Smooth muscle cell of the brain vasculature (primary cell): ENCODE measurements at regions not wholly inside any gene's neighbourhood (a gene's known extent, or its start where the extent isn't known, plus 50 kb on each side); places are given as distances from the start of the nearest gene placed in this dataset.
A peak's percentile ranks its signal among the peaks of the same experiment; 100 is the strongest.

Source experiments
- DNase-seq: peaks from one replicate; pipeline ENCODE4 v3.0.0-alpha.2; 2012; ENCODE audit warnings: low read depth, low spot score

DNA sequence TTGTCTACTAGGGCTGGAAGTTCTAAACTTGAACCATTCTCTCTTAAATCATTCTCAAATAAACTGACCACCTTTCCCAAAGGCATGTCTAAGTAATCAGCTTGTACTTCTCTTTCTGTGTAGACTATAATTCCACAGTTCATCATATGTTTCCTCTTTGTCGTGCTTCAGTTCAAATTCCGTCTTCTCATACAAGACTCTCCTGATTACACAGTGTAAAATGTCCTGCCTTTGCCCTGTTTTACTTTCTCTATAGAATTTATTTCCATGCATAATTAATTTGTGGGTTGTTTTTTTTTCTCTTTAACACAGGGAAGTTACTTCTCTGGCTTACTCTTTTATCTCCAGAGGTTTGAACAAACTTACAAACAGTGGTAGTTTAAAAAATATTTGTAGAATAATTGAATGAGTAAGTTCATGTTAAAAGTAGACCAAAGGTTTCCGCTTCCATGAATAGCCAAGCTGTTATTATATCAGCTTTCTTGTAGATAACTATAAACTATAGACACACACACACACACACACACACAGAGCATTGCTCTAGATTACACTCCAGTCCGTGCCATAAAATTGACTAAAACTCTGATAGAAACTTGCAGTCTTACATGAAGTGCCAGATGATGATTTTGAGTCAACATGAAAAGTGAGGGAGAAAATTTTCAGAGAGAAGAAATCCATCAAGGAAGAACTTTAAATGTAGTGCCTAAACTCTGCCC, 119.0 kb downstream of the SUCNR1 start:
- DNase-seq: no peak

DNA sequence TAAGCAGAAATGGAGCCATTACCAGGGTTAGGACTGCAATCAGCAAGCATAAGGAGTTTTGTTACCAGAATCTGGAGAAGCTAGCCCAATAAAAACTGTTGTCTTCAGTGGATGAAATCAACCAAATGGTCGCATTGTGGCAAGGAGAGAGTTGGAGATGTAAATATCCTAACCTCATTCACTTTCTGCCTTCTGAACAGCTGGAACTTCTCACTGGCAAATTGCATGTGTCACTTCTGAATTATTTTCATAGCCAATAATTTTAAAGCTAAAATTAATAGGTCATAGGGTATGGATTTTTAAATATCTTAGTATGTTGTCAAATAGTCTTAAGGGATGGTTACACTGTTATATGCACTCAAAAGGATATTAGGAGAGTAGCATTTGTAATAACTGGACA, 121.6 kb downstream of the SUCNR1 start:
- no peak for DNase-seq

DNA sequence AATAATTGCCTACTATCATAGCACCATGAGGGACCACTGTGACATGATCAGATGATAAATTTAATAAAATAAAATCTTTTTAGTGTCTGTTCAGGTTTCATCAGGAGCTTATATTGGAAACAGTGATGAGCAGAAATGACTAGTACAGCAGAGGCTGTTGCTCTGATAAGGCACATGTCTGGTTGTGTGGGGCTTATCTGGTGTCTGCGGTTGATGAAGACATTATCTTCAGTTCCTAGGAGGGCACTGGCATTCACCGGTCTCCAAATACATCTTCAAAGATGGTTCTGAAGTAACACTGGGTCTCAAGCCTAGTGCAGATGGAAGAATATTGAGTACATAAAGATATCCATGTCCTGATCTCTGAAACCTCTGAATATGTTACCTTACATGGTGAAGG, 125.3 kb downstream of the SUCNR1 start:
- DNase-seq: no peak

DNA sequence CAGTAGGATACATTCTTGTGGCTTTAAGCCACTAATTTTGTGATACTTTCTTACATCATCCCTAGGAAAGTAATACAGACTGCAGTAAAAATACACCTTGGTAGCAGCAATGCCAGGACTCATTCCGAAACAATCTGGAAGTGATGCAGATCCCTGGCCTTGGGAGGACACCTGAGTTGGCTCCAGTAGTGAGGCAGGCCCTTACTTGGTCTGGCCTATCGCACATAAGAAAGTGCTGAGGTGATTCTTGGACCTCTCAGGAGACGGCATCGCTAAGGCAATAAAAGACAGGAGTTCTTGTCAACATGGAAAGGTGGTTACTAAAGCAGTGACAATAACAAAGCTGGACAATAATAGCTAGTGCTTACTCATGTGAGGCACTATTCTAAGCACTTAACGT, 126.5 kb downstream of the SUCNR1 start:
- DNase-seq: no peak

DNA sequence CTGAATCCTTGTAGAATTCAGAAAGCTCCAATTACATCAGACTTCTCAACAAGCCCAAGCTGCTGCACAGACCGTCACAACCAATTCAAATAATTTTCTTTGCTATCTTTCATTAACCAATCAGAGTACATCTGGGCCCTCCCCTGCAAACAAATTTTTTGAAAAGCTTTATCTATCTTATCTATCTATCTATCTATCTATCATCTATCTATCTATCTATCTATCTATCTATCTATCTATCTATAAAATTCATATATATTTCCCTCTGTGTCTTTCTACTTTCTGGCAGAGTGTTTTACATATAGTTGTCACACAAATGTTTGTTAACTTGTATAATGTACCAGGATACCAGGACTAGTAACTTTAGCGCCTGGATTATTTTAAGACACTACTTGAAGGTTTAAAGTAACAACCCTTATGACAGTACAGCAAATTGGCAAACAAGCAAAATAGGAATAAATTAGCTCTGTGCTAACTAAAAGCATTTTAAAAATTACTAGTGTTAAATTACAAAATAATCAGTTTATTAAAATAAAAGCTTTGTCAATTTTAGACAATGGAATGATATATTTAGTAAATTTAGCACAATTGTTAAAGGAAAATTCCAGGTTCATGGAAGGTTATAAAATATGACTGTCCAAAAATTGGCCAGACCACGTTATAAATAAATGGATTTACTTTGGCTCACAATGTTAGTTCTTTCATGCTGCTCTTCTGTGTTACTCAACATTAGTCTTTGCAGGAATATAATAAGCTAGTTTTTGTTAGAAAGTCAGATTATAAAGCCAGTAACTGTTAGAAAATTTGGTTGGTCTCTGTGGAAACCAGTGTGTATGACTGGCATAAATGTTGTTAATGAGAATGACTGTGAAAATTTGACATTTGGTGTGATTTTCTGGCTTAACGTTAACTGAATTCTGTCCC, 138.6 kb downstream of the SUCNR1 start:
- DNase-seq: no peak

DNA sequence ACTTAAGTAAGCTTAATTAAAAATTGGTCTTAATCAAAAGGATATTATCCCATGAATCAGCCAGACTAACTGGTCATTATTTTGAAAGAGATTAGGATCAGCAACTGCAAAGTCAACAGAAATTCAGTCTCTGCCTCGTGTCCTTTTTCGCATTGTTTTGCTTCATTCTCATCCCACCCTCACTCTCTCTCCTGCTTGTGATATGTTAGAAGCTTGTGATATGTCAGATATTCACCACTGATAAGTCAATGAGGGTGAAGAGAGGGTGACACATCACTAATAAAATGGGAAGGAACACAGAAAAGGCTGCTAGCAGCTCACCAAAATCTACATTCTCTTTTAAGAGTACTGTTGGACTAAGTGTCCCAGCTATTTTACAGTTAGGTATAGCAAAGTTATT, 146.1 kb downstream of the SUCNR1 start:
- DNase-seq: no peak

DNA sequence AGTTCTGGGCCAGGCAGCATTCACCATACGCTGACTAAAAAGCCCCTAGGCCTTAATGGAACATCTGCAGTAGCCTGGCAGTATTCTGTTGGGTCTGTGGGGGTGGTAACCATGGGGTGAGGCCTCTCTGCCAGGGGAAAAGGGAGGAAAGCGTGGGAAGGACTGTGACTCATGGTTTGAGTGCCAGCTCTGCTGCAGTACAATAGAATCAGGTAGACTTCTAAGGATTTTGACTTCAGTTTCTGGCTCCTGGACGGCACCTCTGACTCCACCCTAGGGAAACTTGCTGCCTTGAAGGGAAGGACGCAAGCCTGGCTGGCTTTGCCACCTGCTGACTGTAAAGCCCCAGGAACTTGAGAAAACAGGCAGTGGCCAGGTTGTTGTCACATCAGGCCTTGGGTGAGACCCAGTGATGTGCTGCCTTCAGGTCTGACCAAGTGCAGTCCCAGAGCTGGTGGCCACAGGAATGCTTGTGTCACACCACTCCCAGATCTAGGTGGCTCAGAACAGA, 148.6 kb downstream of the SUCNR1 start:
- no peak for DNase-seq

DNA sequence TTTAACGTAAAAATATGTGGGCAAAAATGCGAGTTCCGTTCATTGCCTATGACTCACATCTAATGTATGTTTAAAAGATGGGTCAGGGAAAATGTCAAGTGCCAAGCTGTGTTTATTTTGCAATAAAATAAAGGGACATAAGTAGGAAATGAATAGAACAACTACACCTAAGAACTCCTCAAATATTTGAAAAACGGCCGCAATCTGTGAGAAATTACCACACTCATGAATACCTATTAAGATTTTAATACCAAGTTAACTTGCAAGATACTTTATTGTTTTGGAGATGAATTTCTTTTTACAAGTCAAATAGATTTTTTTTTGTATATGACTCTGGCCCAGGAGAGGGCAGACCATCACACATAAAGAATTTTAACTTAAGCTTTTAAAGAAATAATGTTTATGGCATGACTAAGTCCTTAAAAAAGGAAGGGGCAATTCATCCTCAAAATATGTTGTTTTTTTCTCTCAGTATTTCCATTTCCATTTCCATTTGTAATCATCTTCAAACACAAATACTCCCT, 152.7 kb downstream of the SUCNR1 start:
- DNase-seq: peak; percentile 47

DNA sequence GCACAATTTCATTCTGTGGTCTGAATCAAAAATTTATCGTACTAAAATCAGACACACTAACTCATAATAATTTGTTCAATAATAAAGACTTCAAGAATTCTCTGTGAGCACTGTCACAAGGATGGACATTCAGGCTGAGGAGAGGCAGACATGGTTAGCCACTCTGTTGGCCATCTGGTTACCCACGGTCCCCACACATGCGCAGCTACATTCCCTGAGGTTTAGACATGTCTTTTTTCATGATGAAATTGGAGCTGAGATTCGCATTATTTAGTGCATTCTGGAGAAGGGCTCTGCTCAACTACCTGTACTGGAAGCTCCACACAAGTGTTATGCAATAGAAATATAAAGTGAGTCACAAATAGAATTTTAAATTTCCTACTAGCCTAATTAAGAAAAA, 156.9 kb downstream of the SUCNR1 start:
- no peak for DNase-seq

DNA sequence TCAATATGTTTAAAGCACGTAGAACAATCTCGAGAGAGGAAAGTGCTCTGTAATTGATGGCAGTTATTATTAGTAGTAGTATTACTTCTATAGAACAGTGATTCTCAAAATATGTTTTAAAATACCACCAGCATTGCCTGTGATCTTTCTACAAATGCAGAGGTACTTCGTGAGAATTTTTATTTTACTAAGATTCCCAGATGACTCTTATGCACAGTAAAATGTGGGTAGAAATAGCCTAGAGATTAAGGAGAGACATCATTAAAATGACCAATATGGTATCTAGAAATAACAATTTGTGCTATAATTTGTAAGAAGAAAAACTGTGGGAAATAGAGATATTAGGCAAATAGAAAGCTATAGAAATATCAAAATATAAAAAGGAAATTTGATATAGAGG, 157.9 kb downstream of the SUCNR1 start:
- DNase-seq: no peak

DNA sequence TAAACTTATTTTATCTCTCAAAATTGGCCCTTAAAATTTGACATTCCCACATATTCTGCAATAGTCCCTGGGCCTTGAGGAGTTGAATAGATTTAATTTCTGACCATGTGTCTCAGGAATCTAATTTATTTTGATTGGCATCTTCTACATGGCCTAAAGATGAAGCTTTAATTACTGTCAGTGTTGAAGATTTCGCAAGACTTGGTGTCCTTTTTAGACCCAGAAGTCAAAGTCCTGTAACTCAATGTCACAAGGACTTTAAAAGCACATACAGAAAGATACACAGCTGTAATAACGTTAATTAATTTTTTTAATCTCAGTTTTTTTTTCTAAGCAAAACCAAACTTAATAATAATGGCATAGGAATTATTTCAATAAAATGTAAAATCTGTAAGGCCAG, 163.9 kb downstream of the SUCNR1 start:
- DNase-seq: no peak

DNA sequence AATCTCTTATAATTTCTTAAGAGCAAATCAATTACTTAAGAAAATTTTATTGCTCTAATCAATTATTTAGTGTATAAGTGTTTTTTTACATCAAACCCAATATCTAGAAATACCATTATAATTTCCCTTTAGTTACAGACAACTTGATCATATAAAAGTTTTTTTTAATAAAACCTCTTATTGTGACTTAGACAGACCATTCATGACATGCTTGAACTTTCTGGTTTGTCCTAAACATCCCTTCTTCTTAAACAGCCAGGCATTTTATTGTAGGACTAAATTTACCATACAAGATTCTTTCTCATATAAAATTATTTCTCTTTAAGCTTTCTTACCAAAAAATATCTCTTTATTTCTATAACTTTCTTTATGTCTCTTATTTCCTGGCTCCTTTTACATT, 164.5 kb downstream of the SUCNR1 start:
- DNase-seq: no peak

DNA sequence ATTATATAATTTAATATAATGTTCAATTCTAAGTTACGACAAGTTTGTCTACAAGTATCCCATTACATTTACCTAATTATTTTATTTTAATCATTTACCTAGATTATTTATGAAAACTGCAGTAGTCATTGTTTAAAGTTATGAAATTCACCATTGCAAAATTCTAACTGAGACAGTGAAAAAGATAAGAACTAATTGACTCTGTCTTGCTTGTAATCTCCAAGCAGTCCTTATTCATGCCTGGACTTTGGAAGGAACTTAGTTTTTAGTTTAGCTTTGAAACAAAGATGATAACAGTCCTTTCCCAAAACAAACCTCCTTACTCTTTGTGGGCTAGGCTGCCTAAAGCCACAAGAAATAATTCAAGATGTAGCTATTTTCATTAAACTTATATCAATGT, 165.0 kb downstream of the SUCNR1 start:
- DNase-seq: no peak

DNA sequence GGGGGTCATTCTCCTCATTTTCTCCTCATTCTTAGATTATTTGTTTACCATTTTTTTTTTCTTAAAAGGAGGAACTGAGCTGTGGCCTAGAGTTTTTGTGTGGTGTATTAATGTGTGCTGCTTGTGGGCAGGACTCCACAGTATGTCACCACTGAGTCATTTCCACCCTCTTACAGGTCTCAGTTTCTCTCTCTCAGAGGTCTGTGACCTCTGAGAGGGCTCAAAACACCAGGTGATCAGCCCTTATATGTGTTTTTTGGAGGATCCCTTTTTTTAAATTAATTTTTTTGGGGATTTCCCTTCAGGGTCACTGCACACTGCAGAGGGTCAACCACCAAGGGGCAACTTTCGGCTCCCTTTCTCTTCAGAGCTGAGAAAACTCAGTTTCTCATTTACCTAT, 166.4 kb downstream of the SUCNR1 start:
- DNase-seq: no peak

DNA sequence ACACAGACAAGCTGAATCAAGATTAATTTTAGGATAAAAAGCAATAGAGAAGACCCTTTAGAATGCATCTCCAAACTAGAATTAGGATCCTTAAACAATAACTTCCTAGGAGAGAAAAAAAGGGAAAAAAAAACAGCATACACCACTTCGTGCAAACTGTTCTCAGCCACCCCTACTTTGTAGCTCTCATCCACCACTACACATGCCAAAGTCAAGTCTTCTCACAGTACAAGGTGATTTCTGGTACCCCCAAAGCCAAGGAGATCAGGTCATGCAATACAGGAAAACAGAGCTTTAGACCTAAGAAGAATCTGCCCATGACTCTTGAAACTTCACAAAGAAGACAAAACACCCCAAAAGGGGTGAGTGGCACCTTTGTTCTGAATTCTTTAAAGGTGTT, 166.9 kb downstream of the SUCNR1 start:
- DNase-seq: no peak

DNA sequence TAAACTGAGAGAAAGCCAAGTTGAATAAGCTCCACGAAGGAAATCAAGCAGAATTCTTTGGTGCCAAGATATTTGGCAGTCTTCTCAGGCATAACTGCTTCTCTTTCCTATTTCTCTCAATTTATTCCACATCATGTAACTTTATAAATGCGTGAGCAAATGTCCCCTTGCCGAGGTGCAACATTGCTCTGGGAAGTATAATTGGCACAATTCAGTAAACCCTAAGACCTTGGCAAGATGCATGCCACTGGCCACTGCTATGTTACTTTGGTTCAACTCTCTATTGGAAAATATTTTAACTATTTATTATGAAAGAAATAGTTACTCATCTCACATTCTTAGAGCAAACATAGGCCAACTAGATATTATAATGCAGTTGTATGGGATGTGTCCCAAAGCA, 170.2 kb downstream of the SUCNR1 start:
- no peak for DNase-seq

DNA sequence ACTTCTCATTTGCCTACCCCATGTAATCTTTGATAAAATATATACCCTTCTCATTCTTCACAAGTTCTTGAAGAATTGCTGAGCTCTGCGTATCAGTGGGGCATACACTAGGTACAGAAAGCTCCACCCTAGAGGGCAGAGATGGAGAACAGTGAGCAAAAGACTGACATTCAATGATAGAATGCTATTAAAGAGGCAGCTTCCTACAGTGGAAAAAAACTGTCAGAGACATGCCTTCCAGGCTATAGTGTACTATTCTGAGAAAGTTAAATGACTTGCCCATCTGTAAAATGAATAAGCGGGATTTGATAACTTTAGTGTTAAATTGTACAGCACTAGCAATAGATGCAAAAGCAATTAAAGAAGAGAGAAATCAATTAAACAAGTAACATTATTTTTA, 172.8 kb downstream of the SUCNR1 start:
- no peak for DNase-seq

DNA sequence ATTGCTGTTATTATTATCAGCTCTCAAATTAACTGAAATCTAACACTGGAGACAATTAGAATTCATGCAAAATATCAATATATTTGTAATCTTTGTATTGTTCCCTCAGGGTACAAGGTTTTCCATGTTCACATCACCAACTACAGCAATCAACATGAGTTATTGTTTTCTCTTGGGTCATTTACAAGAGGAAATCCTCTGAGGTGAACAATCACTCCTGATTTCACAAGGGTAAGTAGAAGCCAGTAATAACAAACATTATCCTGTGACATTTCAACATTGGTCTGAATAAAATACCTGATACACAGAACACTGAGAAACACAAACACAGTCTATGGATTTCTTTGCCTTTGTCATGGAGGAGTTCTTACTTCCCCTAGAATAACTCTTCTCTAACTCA, 174.0 kb downstream of the SUCNR1 start:
- no peak for DNase-seq

DNA sequence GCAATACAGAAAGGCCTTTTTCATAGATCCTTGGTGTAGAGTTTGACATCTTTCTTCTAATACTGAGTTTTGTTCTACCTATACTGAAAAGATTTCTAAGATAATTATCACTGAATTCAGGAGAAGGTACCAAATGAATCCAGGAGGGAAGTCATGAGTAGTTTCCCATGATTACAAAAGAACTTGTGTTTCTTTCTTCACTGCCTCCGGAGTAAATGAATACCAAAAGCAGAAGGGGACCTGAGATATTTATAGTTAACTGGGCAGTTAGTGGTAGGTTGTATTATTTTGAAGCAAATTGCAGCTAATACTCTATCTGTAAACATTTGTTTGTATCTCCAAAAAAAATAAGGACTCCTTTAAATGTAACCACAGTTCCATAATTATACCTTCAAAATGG, 175.4 kb downstream of the SUCNR1 start:
- DNase-seq: no peak

DNA sequence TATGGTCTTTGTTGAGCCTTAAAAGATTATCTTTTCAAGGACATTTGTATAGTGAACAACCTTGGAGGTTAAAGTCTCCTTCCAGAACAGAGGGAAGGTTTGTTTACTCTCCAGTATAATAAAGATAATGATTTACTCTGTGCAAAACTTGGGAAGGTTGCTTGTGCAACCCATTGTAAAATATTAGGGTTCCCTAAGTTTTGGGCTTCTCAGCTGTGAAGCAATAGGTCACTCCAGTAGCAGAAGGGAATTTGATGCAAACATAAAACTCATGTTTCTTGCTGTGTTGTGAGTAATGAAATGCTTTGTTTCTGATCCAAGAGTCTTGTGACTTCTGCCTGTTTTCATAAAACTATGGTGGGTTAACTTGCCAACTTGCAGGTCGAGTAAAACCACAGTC, 177.5 kb downstream of the SUCNR1 start:
- no peak for DNase-seq

DNA sequence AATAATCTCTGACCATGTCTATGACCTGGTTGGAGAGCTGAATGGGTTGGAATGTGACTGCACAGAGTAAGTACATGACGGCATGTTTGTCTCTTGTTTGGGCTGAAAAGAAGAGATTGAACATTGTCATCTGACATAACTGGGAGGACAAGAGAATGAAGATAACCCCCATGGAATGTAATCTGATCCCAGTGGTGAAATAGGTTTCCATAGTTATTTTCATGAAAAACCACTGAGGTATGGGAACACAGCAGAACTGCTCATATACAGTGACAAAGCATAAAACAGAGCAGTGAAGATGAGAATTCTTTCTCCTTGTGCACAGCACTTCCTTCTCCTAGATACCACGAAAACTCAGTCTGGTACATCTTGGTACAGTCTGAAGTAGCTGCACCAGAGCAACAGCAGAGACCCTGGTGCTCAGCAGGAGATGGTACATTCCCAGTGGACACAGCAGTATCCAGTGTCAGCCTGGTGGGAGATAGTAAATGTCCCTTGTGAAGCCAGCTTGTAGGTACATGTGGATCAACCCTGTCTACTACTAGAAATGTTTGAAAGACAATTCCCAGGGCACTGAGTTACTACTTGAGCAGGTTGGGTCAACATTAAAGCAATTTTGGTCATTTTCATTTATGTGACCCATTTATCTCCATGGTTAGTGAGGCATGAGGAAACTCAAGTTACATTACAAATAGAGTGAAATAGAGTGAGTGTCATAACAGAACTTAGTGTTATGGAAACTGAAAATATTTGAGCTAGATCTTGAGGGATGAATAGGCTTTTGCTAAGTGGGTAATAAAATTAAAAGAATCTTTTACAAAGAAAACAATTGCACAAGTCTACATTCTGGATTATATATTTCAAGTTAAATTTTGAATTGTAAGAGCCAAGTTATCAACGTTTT, 178.3 kb downstream of the SUCNR1 start:
- DNase-seq: no peak

DNA sequence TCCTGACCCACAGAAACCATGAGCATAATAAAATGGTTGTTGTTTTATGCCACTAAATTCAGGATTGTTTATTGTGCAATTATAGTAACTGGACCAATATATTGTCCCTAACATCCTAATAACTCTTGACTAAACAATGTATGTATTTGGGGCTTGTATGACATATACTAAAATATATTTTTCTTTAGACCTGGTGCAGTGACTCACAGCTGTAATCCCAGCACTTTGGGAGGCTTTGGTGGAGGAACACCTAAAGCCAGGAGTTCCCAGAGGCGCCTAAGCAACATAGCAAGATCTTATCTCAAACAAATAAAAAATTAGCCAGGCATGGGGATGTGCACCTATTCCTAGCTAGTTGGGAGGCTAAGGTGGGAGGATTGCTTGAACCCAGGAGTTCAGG, 180.4 kb downstream of the SUCNR1 start:
- no peak for DNase-seq
